ENCODE measurements at regions not wholly inside any gene's neighbourhood (a gene's known extent, or its start where the extent isn't known, plus 50 kb on each side); places are given as distances from the start of the nearest gene placed in this dataset.

- TF ChIP-seq CTCF (IDR thresholded peaks at IDR 0.05), result no peak
- TF ChIP-seq EZH2phosphoT487 (IDR thresholded peaks at IDR 0.05), result no peak
- TF ChIP-seq EZH2 (IDR thresholded peaks at IDR 0.05), result no peak
Observed at GRCh38 chr2:40513201-40513600, 61.3 kb upstream of the SLC8A1 start.

Data from neural progenitor cell (in vitro differentiated cells).